ENCODE measurements at regions not wholly inside any gene's neighbourhood (a gene's known extent, or its start where the extent isn't known, plus 50 kb on each side); places are given as distances from the start of the nearest gene placed in this dataset.

DNA sequence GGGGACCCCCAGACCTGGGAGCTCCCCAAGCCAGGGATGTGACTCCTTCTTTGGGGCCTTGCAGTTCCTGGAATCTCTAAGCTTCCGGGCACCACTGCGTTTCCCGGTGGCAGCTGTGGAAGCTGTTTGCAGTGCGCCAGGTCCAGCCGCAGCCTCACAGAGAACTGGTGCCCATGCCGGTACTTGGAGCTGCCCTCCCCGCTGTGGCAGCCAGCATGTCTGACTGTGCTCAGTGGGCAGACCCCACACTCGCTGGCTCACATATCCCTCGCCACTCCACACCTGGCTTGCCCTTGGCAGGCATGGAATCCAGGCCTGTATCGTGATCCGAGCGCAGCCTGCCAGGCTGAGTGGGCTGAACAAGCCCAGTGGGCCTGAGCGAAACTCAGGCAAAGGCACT, 753.2 kb upstream of the PCDH20 start (continued):
- TF ChIP-seq ZNF275 (CRISPR knock-in tag; IDR thresholded peaks at IDR 0.05; ENCODE audit: borderline replicate concordance) (no peak), ZNF543 (CRISPR knock-in tag; IDR thresholded peaks at IDR 0.05) (no peak), NONO (IDR thresholded peaks at IDR 0.05) (no peak), NONO (CRISPR knock-in tag; conservative IDR thresholded peaks at IDR 0.05) (no peak)
- TF ChIP-seq, protein P1, sequence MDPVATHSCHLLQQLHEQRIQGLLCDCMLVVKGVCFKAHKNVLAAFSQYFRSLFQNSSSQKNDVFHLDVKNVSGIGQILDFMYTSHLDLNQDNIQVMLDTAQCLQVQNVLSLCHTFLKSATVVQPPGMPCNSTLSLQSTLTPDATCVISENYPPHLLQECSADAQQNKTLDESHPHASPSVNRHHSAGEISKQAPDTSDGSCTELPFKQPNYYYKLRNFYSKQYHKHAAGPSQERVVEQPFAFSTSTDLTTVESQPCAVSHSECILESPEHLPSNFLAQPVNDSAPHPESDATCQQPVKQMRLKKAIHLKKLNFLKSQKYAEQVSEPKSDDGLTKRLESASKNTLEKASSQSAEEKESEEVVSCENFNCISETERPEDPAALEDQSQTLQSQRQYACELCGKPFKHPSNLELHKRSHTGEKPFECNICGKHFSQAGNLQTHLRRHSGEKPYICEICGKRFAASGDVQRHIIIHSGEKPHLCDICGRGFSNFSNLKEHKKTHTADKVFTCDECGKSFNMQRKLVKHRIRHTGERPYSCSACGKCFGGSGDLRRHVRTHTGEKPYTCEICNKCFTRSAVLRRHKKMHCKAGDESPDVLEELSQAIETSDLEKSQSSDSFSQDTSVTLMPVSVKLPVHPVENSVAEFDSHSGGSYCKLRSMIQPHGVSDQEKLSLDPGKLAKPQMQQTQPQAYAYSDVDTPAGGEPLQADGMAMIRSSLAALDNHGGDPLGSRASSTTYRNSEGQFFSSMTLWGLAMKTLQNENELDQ (CRISPR knock-in tag; IDR thresholded peaks at IDR 0.05; ENCODE audit: borderline replicate concordance), result no peak

DNA sequence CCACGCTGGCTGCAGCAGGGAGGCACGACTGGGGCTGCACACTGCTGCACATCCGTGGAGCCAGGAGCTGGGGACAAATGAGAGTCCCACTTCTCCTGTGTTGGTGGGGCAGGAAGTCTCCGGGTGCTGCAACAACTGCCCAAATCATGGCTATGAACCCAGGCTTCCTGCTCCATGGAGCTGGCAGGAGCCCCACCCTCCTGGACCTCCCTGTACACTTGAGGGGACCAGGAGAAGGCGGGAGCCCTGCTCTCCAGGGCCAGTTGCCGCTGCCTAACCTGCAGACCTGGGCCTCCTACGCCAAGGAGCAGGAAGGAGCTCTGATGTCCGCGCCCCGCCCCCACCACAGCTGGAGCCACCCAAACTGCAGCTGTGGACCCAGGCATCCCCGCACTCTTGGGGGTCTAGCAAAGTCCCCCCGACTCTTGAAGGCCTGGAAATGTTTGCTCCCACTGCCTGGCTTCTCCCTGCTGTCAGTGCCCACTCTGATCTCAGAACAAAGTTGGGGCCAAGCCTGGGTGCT, 752.1 kb upstream of the PCDH20 start:
- 0% methylated on average over 3 of the region's 12 CpGs for WGBS (ENCODE audit: low lambda C conversion rate)
- POLR2A ChIA-PET, result no interaction called here

More for the DNA sequence above, 752.1 kb upstream of the PCDH20 start:
- Histone ChIP-seq H3K4me2 (ENCODE audit: low read depth, low read length) (no peak overlapping the region), H3K4me1 (ENCODE audit: insufficient read depth, low read length) (no peaks in the 10 kb centered on the region), H3K27ac (ENCODE audit: extremely low read length, insufficient read depth, low read length) (no peak overlapping the region), H2AFZ (ENCODE audit: low read length) (no peak overlapping the region), H3K27me3 (ENCODE audit: control insufficient read depth in 1 of 2, insufficient read depth in 2 of 2, low read length in 2 of 2) (no peaks in the 10 kb centered on the region), H3K79me2 (ENCODE audit: insufficient read depth, low read length) (no peaks in the 10 kb centered on the region), H3K9me3 (ENCODE audit: low read length) (no peaks in the 10 kb centered on the region), H3K36me3 (replicated peaks in 1 of 2; ENCODE audit: control insufficient read depth in 1 of 2, insufficient read depth in 2 of 2, low read length in 2 of 2) (no peaks in the 10 kb centered on the region), H4K20me1 (ENCODE audit: insufficient read depth, low read length) (no peaks in the 10 kb centered on the region), H3K9ac (ENCODE audit: insufficient read depth, low read depth, low read length) (no peak overlapping the region), H3K4me3 (replicated peaks in 1 of 3; ENCODE audit: insufficient read depth in 1 of 3, low read depth in 2 of 3, low read length in 3 of 3) (no peak overlapping the region)
- TF ChIP-seq FOXA1 (IDR thresholded peaks at IDR 0.05), result no peak
- no peak for TF ChIP-seq FOXA1 (CRISPR knock-in tag; IDR thresholded peaks at IDR 0.05)
- no peak for TF ChIP-seq ZNF772 (CRISPR knock-in tag; IDR thresholded peaks at IDR 0.05)
- TF ChIP-seq ZFP37 (CRISPR knock-in tag; IDR thresholded peaks at IDR 0.05; ENCODE audit: borderline replicate concordance), result no peak
- no peak for TF ChIP-seq ZNF570 (CRISPR knock-in tag; IDR thresholded peaks at IDR 0.05; ENCODE audit: borderline replicate concordance)
- TF ChIP-seq ZNF576 (CRISPR knock-in tag; IDR thresholded peaks at IDR 0.05), result no peak
- no peak for TF ChIP-seq TOE1 (CRISPR knock-in tag; IDR thresholded peaks at IDR 0.05)
- TF ChIP-seq ZNF367 (CRISPR knock-in tag; IDR thresholded peaks at IDR 0.05; ENCODE audit: borderline replicate concordance), result no peak
- no peak for TF ChIP-seq GTF2F1 (IDR thresholded peaks at IDR 0.05; ENCODE audit: low read length)
- no peak for TF ChIP-seq PHB2 (IDR thresholded peaks at IDR 0.05; ENCODE audit: partially characterized antibody)
- no TSS peak for BruUV-seq (replicated peaks)
- ATAC-seq (no peak), DNase-seq (ENCODE audit: low spot score) (no peak), FAIRE-seq (no peak)
- intact Hi-C loops (cut with micrococcal nuclease; ENCODE audit: unreplicated experiment), result no loop called here
- CTCF ChIA-PET (ENCODE audit: low intra/inter-chr PET ratio, low total read pairs), result no interaction called here
- in situ Hi-C loops (cut with HindIII; ENCODE audit: extremely low pct_ligation_motif_present, low pct_unique_long_range_greater_than_20kb), result no loop called here
